RWPE2 (cell line): ENCODE measurements at regions not wholly inside any gene's neighbourhood (a gene's known extent, or its start where the extent isn't known, plus 50 kb on each side); places are given as distances from the start of the nearest gene placed in this dataset.

Source experiments
- ATAC-seq: fragments of 200-7000 bp; cut with Tn5 transposase; 3 replicates; pipeline ENCODE4 v1.9.1; 2021; ENCODE audit warnings: low read depth
- DNase-seq: peaks from one replicate; pipeline ENCODE4 v3.0.0-alpha.2; 2020; ENCODE audit warnings: low spot score
- H3K27ac ChIP-seq: fragments of 450-650 bp; 2 replicates; pipeline ENCODE4 v1.5.1; 2017; ENCODE audit warnings: mild to moderate bottlenecking; ENCODE audit not compliant: poor library complexity, severe bottlenecking
- H3K27me3 ChIP-seq: fragments of 250-450 bp; sonication (Bioruptor Pico); 2 replicates; pipeline ENCODE4 v1.5.1; 2021; ENCODE audit warnings: mild to moderate bottlenecking, moderate library complexity; ENCODE audit not compliant: insufficient read depth, poor library complexity, severe bottlenecking
- H3K36me3 ChIP-seq: fragments of 250-450 bp; sonication (Bioruptor Pico); 2 replicates; pipeline ENCODE4 v1.5.1; 2020; ENCODE audit warnings: low read depth, mild to moderate bottlenecking, moderate library complexity
- H3K4me1 ChIP-seq: fragments of 250-450 bp; sonication (Bioruptor Pico); 2 replicates; pipeline ENCODE4 v1.5.1; 2021; ENCODE audit warnings: mild to moderate bottlenecking, moderate library complexity; ENCODE audit not compliant: insufficient read depth, poor library complexity, severe bottlenecking
- H3K4me3 ChIP-seq: fragments of 250-450 bp; sonication (Bioruptor Pico); 2 replicates; pipeline ENCODE4 v1.5.1; 2021; ENCODE audit warnings: mild to moderate bottlenecking, moderate library complexity; ENCODE audit not compliant: severe bottlenecking
- H3K9me3 ChIP-seq: fragments of 250-450 bp; sonication (Bioruptor Pico); 2 replicates; pipeline ENCODE4 v1.5.1; 2021; ENCODE audit warnings: mild to moderate bottlenecking, moderate library complexity; ENCODE audit not compliant: severe bottlenecking
- CTCF ChIP-seq: fragments of 450-650 bp; IDR thresholded peaks from one replicate; pipeline ENCODE4 v1.5.1; 2017; ENCODE audit warnings: mild to moderate bottlenecking, moderate library complexity; ENCODE audit not compliant: poor library complexity, severe bottlenecking

- H3K36me3 ChIP-seq, result no peaks in the 10 kb centered on the region
- TF ChIP-seq CTCF, result no peak
- no peaks in the 10 kb centered on the region for H3K4me1 ChIP-seq
- H3K4me3 ChIP-seq, result no peak overlapping the region
- no peak overlapping the region for H3K27ac ChIP-seq
- DNase-seq (no peak), ATAC-seq (no peak)
- H3K27me3 ChIP-seq, result no peaks in the 10 kb centered on the region
- no peaks in the 10 kb centered on the region for H3K9me3 ChIP-seq
These were observed 545.8 kb downstream of the IQCM start for GRCh38 chr4:149269835-149270234.

- TF ChIP-seq CTCF, result no peak
- DNase-seq, result no peak
These were observed 549.3 kb downstream of the IQCM start for GRCh38 chr4:149266301-149266700.

GRCh38 chr4:149265645-149266044, 550.0 kb downstream of the IQCM start:
- ATAC-seq (no peak), DNase-seq (no peak)
- no peaks in the 10 kb centered on the region for H3K36me3 ChIP-seq
- H3K27me3 ChIP-seq, result no peaks in the 10 kb centered on the region
- no peak for TF ChIP-seq CTCF
- no peak overlapping the region for H3K4me3 ChIP-seq
- no peak overlapping the region for H3K27ac ChIP-seq
- no peaks in the 10 kb centered on the region for H3K4me1 ChIP-seq
- H3K9me3 ChIP-seq, result no peaks in the 10 kb centered on the region

More at GRCh38 chr4:149266301-149266700, 549.3 kb downstream of the IQCM start:
- no peaks in the 10 kb centered on the region for H3K4me1 ChIP-seq
- no peaks in the 10 kb centered on the region for H3K27me3 ChIP-seq
- H3K4me3 ChIP-seq, result no peak overlapping the region
- H3K9me3 ChIP-seq, result no peaks in the 10 kb centered on the region
- ATAC-seq, result no peak
- H3K27ac ChIP-seq, result no peak overlapping the region
- H3K36me3 ChIP-seq, result no peaks in the 10 kb centered on the region

- ATAC-seq, result peak; percentile 80
- no peaks in the 10 kb centered on the region for H3K9me3 ChIP-seq
- H3K27me3 ChIP-seq, result no peaks in the 10 kb centered on the region
- TF ChIP-seq CTCF, result peak; percentile 83
- no peak overlapping the region for H3K27ac ChIP-seq
- no peak for DNase-seq
- H3K36me3 ChIP-seq, result no peaks in the 10 kb centered on the region
- H3K4me1 ChIP-seq, result no peaks in the 10 kb centered on the region
- no peak overlapping the region for H3K4me3 ChIP-seq
These were observed 551.4 kb downstream of the IQCM start for GRCh38 chr4:149264093-149264733.

GRCh38 chr4:149248191-149248764, 567.4 kb downstream of the IQCM start:
- Histone ChIP-seq H3K9me3 (no peaks in the 10 kb centered on the region), H3K36me3 (no peaks in the 10 kb centered on the region), H3K4me1 (no peaks in the 10 kb centered on the region), H3K4me3 (no peak overlapping the region), H3K27me3 (no peaks in the 10 kb centered on the region), H3K27ac (no peak overlapping the region)
- no peak for TF ChIP-seq CTCF
- DNase-seq (no peak), ATAC-seq (no peak)
